NCI-H1048 (cell line): ENCODE measurements at regions not wholly inside any gene's neighbourhood (a gene's known extent, or its start where the extent isn't known, plus 50 kb on each side); places are given as distances from the start of the nearest gene placed in this dataset.
A peak's percentile ranks its signal among the peaks of the same experiment; 100 is the strongest.
"Not testable (repeated sequence)": the region's sequence is repeated elsewhere in the genome, so short reads cannot be mapped to it uniquely, and the experiment has no call there.

Experiments used
- DNase-seq: peaks from one replicate; lab custom pipeline; 2025; lab: John Stamatoyannopoulos, UW

- no peak for DNase-seq
Observed at GRCh38 chr1:178572604-178573003, 59.7 kb downstream of the TEX35 start.

GRCh38 chr1:178573330-178573729 is 60.4 kb downstream of the TEX35 start:
- no peak for DNase-seq

- DNase-seq, result no peak
Observed at GRCh38 chr1:178574345-178574744, 61.4 kb downstream of the TEX35 start.

- peak; percentile 60 for DNase-seq
Observed at GRCh38 chr1:178575611-178576361, 62.9 kb downstream of the TEX35 start.

GRCh38 chr1:178576841-178577240 is 63.9 kb downstream of the TEX35 start:
- no peak for DNase-seq

- no peak for DNase-seq
Observed at GRCh38 chr1:178577882-178578281, 65.0 kb downstream of the TEX35 start.

GRCh38 chr1:178578541-178578940 is 65.6 kb downstream of the TEX35 start:
- DNase-seq, result no peak

GRCh38 chr1:178579095-178579494 is 66.2 kb downstream of the TEX35 start:
- DNase-seq, result no peak

GRCh38 chr1:178579562-178579961 is 66.7 kb downstream of the TEX35 start:
- DNase-seq, result no peak

GRCh38 chr1:178580096-178580495 is 67.2 kb downstream of the TEX35 start:
- no peak for DNase-seq

GRCh38 chr1:178580876-178581275 is 68.0 kb downstream of the TEX35 start:
- DNase-seq, result no peak

GRCh38 chr1:178581351-178582303 is 68.7 kb downstream of the TEX35 start:
- peak; percentile 86 for DNase-seq

- DNase-seq, result no peak
Observed at GRCh38 chr1:178587096-178587495, 74.2 kb downstream of the TEX35 start.

- DNase-seq, result no peak
Observed at GRCh38 chr1:178587975-178588374, 75.1 kb downstream of the TEX35 start.

- not testable (repeated sequence) for DNase-seq
Observed at GRCh38 chr1:178589042-178589441, 76.1 kb downstream of the TEX35 start.

GRCh38 chr1:178591811-178592210 is 78.9 kb downstream of the TEX35 start:
- not testable (repeated sequence) for DNase-seq

- no peak for DNase-seq
Observed at GRCh38 chr1:178593515-178593914, 80.6 kb downstream of the TEX35 start.

GRCh38 chr1:178594133-178594532 is 81.2 kb downstream of the TEX35 start:
- DNase-seq, result no peak

- DNase-seq, result no peak
Observed at GRCh38 chr1:178595491-178595890, 82.6 kb downstream of the TEX35 start.

- no peak for DNase-seq
Observed at GRCh38 chr1:178599087-178599486, 86.2 kb downstream of the TEX35 start.

GRCh38 chr1:178599745-178600144 is 86.8 kb downstream of the TEX35 start:
- DNase-seq, result no peak

GRCh38 chr1:178603926-178604325 is 91.0 kb downstream of the TEX35 start:
- no peak for DNase-seq

- DNase-seq, result no peak
Observed at GRCh38 chr1:178606839-178607238, 93.9 kb downstream of the TEX35 start.
